NCI-H345 treated with DMSO at 0.1 percent for 48 hours (cell line): ENCODE measurements at regions not wholly inside any gene's neighbourhood (a gene's known extent, or its start where the extent isn't known, plus 50 kb on each side); places are given as distances from the start of the nearest gene placed in this dataset.

ENCODE experiments used
- DNase-seq: peaks from one replicate; lab custom pipeline; 2025; ENCODE audit not compliant: unreplicated experiment; lab: John Stamatoyannopoulos, UW

GRCh38 chr10:85193796-85194195 is 865.4 kb downstream of the CCSER2 start:
- no peak for DNase-seq

GRCh38 chr10:85194706-85195105 is 866.3 kb downstream of the CCSER2 start:
- no peak for DNase-seq

GRCh38 chr10:85195596-85195995 is 867.2 kb downstream of the CCSER2 start:
- no peak for DNase-seq

GRCh38 chr10:85204814-85205213 is 876.4 kb downstream of the CCSER2 start:
- no peak for DNase-seq

- DNase-seq, result peak; percentile 23
Observed at GRCh38 chr10:85212526-85212925, 884.1 kb downstream of the CCSER2 start.

- no peak for DNase-seq
Observed at GRCh38 chr10:85213493-85213892, 885.1 kb downstream of the CCSER2 start.

GRCh38 chr10:85222300-85222699 is 893.9 kb downstream of the CCSER2 start:
- DNase-seq, result no peak

GRCh38 chr10:85224366-85224940 is 896.1 kb downstream of the CCSER2 start:
- DNase-seq, result no peak

GRCh38 chr10:85225311-85225710 is 896.9 kb downstream of the CCSER2 start:
- DNase-seq, result no peak

- DNase-seq, result no peak
Observed at GRCh38 chr10:85226596-85226995, 898.2 kb downstream of the CCSER2 start.

- DNase-seq, result no peak
Observed at GRCh38 chr10:85228726-85229125, 900.3 kb downstream of the CCSER2 start.

GRCh38 chr10:85231534-85232270 is 903.3 kb downstream of the CCSER2 start:
- no peak for DNase-seq

GRCh38 chr10:85235258-85235657 is 906.9 kb downstream of the CCSER2 start:
- DNase-seq, result no peak

GRCh38 chr10:85238676-85239075 is 910.3 kb downstream of the CCSER2 start:
- DNase-seq, result no peak

- DNase-seq, result no peak
Observed at GRCh38 chr10:85250304-85250703, 921.9 kb downstream of the CCSER2 start.

GRCh38 chr10:85256481-85256880 is 928.1 kb downstream of the CCSER2 start:
- no peak for DNase-seq

- no peak for DNase-seq
Observed at GRCh38 chr10:85259908-85260307, 931.5 kb downstream of the CCSER2 start.

- DNase-seq, result no peak
Observed at GRCh38 chr10:85262992-85263391, 934.6 kb downstream of the CCSER2 start.

GRCh38 chr10:85265121-85265520 is 936.7 kb downstream of the CCSER2 start:
- DNase-seq, result no peak

GRCh38 chr10:85266808-85267207 is 938.4 kb downstream of the CCSER2 start:
- no peak for DNase-seq

- no peak for DNase-seq
Observed at GRCh38 chr10:85280014-85280413, 951.6 kb downstream of the CCSER2 start.

- DNase-seq, result no peak
Observed at GRCh38 chr10:85284778-85285770, 956.7 kb downstream of the CCSER2 start.
